ENCODE measurements at regions not wholly inside any gene's neighbourhood (a gene's known extent, or its start where the extent isn't known, plus 50 kb on each side); places are given as distances from the start of the nearest gene placed in this dataset.

DNA sequence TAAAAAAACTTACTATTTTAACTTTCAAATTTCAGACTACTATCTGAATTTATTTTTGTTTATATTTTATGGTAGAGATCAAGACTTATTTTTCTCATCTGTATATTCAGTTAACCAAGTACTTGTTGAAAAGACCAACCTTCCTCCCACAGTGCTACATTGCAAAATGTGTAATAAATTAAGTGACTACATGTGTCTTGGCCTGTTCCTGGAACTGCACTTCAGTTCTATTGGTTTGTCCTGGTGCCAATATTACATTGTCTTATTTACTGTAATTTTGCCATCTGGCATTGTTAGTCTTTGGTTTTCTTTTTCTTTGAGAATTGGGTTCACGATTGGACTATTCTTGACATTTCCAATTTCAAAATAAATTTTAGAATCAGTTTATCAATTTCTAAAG lies 138.4 kb upstream of the KCNMB2 start:
- Mint-ChIP-seq H3K9me3 (peaks cover 11% of the 10 kb centered on the region), H3K27me3 (ENCODE audit: low read depth) (no peaks in the 10 kb centered on the region), H3K4me1 (peaks cover 19% of the 10 kb centered on the region), H3K27ac (no peak overlapping the region), H3K36me3 (ENCODE audit: low read depth) (no peaks in the 10 kb centered on the region), H3K4me3 (no peak overlapping the region)
- TF ChIP-seq, protein P1, sequence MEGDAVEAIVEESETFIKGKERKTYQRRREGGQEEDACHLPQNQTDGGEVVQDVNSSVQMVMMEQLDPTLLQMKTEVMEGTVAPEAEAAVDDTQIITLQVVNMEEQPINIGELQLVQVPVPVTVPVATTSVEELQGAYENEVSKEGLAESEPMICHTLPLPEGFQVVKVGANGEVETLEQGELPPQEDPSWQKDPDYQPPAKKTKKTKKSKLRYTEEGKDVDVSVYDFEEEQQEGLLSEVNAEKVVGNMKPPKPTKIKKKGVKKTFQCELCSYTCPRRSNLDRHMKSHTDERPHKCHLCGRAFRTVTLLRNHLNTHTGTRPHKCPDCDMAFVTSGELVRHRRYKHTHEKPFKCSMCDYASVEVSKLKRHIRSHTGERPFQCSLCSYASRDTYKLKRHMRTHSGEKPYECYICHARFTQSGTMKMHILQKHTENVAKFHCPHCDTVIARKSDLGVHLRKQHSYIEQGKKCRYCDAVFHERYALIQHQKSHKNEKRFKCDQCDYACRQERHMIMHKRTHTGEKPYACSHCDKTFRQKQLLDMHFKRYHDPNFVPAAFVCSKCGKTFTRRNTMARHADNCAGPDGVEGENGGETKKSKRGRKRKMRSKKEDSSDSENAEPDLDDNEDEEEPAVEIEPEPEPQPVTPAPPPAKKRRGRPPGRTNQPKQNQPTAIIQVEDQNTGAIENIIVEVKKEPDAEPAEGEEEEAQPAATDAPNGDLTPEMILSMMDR (IDR thresholded peaks at IDR 0.05; ENCODE audit: unreplicated experiment in 3 of 3): no peak

DNA sequence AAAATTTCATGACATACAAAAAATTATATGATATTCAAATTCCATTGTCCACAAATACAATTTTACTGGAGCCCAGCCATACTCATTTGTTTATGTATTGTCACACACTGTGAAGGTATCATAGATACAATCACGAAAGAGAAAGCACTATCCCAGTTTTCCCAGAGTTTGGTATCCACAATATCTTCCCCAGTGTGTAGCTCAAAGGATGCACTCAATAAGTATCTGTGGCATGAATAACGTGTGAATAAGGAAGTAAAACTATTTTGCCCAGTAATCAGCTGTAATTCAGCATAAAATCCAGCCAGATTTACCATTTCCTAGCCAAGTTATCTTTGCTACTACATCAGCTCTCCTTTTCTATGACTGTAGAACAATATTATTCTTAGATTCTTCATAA lies 131.3 kb upstream of the KCNMB2 start:
- Mint-ChIP-seq H3K27me3 (ENCODE audit: low read depth) (peaks cover 4% of the 10 kb centered on the region), H3K27ac (peak overlapping the region; percentile 79 to 92 (median 79)), H3K9me3 (peaks cover 9% of the 10 kb centered on the region), H3K36me3 (ENCODE audit: low read depth) (no peaks in the 10 kb centered on the region), H3K4me3 (no peak overlapping the region), H3K4me1 (peaks cover 45% of the 10 kb centered on the region)
- TF ChIP-seq, protein P1 (IDR thresholded peaks at IDR 0.05; ENCODE audit: unreplicated experiment in 3 of 3): no peak

DNA sequence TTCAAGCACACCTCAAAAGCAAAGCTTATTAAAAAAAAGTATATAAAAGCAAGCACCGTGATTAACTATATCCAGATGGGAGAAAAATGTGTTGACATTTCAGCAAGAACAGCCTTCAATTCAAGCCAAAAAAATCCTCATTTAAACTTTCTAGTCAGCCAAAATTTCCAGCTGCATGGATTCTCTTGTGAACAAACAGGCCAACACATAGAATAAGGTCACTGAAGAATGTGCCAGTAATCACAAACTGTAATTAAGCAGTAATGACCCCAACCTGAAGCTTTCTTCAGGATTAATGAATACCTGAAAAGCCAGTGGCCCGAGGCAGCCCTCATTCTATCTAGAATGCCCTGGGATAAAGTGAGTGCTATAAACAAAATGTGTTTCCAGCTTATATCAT lies 130.7 kb upstream of the KCNMB2 start:
- H3K4me3 Mint-ChIP-seq: peak overlapping the region in 1 of 3 experiments; percentile 16
- TF ChIP-seq, protein P1 (IDR thresholded peaks at IDR 0.05; ENCODE audit: unreplicated experiment in 3 of 3): no peak
- H3K27ac Mint-ChIP-seq: peak overlapping the region; percentile 79 to 92 (median 79)
- peaks cover 5% of the 10 kb centered on the region for H3K9me3 Mint-ChIP-seq
- H3K4me1 Mint-ChIP-seq: peaks cover 45% of the 10 kb centered on the region
- H3K27me3 Mint-ChIP-seq (ENCODE audit: low read depth): peaks cover 4% of the 10 kb centered on the region
- H3K36me3 Mint-ChIP-seq (ENCODE audit: low read depth): no peaks in the 10 kb centered on the region

DNA sequence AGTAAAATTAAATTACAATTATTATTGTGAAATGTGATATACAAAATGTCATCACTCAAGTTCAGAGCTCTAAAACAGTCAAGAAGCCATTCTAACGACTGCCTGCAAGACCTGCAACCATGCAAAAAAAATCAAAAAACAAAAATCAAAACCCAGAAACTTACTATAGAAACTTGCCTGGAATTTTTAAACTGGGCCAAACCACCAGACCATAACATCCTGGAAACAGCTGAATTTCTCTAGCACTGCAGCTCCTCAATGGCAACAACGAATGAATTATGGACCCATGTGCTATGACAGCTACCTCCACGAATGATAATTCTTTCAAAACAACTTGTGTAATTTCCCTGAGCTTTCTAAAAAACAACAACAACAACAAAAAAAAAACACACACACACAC lies 130.0 kb upstream of the KCNMB2 start:
- TF ChIP-seq, protein P1 (IDR thresholded peaks at IDR 0.05; ENCODE audit: unreplicated experiment in 3 of 3): no peak
- Mint-ChIP-seq H3K4me3 (peak overlapping the region in 1 of 3 experiments; percentile 20), H3K27me3 (ENCODE audit: low read depth) (peaks cover 4% of the 10 kb centered on the region), H3K36me3 (ENCODE audit: low read depth) (no peaks in the 10 kb centered on the region), H3K27ac (peak overlapping the region; percentile 79 to 92 (median 79)), H3K9me3 (peaks cover 2% of the 10 kb centered on the region), H3K4me1 (peaks cover 45% of the 10 kb centered on the region)

DNA sequence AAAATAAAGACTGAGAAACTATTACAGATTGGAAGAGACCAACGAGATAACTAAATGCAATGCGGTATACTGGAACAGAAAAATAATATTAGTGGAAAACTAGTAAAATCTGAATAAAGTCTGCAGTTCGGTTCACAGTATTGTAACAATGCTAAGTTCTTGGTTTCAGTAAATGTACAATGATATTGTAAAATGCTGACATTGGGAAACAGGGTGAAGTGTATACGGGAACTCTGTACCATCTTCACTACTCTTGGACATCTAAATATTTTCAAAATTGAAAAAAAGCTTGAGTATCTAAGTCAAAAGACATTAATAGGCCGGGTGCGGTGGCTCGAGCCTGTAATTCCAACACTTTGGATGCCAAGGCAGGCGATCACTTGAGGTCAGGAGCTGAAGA lies 120.9 kb upstream of the KCNMB2 start:
- no peak overlapping the region for H3K27ac Mint-ChIP-seq
- no peaks in the 10 kb centered on the region for H3K27me3 Mint-ChIP-seq (ENCODE audit: low read depth)

DNA sequence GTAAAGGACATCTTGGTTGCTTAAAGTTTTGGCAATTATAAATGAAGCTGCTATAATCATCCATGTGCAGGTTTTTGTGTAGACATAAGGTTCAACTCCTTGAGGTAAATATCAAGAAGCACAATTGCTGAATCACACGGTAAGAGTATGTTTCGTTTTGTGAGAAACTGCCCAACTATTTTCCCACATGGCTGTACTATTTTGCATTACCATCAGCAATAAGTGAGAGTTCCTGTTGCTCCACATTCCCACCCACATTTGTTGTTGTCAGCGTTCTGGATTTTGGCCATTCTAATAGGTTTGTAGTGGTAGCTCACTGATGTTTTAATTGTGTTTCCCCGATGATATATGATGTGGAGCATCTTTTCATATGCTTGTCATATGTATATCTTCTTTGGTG lies 118.5 kb upstream of the KCNMB2 start:
- peaks cover 6% of the 10 kb centered on the region for H3K4me1 Mint-ChIP-seq
- no peaks in the 10 kb centered on the region for H3K36me3 Mint-ChIP-seq (ENCODE audit: low read depth)

More for the DNA sequence above, 120.9 kb upstream of the KCNMB2 start:
- H3K4me1 Mint-ChIP-seq: peaks cover 5% of the 10 kb centered on the region
- H3K4me3 Mint-ChIP-seq: no peak overlapping the region
- no peaks in the 10 kb centered on the region for H3K9me3 Mint-ChIP-seq
- H3K36me3 Mint-ChIP-seq (ENCODE audit: low read depth): no peaks in the 10 kb centered on the region
- TF ChIP-seq, protein P1 (IDR thresholded peaks at IDR 0.05; ENCODE audit: unreplicated experiment in 3 of 3): no peak

More for the DNA sequence above, 118.5 kb upstream of the KCNMB2 start:
- no peak overlapping the region for H3K4me3 Mint-ChIP-seq
- no peaks in the 10 kb centered on the region for H3K27me3 Mint-ChIP-seq (ENCODE audit: low read depth)
- H3K27ac Mint-ChIP-seq: no peak overlapping the region
- H3K9me3 Mint-ChIP-seq: no peaks in the 10 kb centered on the region
- TF ChIP-seq, protein P1 (IDR thresholded peaks at IDR 0.05; ENCODE audit: unreplicated experiment in 3 of 3): no peak

All from nephron (organoid).